ENCODE measurements at regions not wholly inside any gene's neighbourhood (a gene's known extent, or its start where the extent isn't known, plus 50 kb on each side); places are given as distances from the start of the nearest gene placed in this dataset.

GRCh38 chr14:51145246-51145645, 50.3 kb upstream of the TRIM9 start:
- DNase-seq (ENCODE audit: low read depth): no peak
- no peak overlapping the region for H3K4me3 ChIP-seq (ENCODE audit: control insufficient read depth, low read depth, low read length)
- no peak for TF ChIP-seq CTCF (IDR thresholded peaks at IDR 0.05; ENCODE audit: control insufficient read depth, insufficient read depth, low read depth, low read length, missing control alignments)

DNA sequence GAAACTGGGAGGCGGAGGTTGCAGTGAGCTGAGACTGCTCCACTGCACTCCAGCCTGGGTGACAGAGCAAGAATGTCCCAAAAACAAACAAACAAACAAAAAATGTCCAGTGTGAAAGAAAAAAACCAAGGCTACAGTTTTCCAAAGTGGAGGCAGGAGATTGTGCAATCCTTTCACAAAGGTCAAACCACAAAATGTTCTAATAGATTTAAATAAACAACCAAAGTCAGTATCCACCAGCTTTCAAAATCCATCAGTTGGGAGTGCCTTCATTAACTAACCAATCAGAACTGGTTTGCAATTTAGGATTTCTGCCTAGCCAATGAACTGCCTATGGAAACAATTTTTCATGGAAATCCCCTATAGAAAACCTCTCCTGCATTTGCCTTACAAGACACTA, 52.3 kb upstream of the TRIM9 start:
- no peak for TF ChIP-seq CTCF (IDR thresholded peaks at IDR 0.05; ENCODE audit: control insufficient read depth, insufficient read depth, low read depth, low read length, missing control alignments)
- H3K4me3 ChIP-seq (ENCODE audit: control insufficient read depth, low read depth, low read length): no peak overlapping the region
- no peak for DNase-seq (ENCODE audit: low read depth)

DNA sequence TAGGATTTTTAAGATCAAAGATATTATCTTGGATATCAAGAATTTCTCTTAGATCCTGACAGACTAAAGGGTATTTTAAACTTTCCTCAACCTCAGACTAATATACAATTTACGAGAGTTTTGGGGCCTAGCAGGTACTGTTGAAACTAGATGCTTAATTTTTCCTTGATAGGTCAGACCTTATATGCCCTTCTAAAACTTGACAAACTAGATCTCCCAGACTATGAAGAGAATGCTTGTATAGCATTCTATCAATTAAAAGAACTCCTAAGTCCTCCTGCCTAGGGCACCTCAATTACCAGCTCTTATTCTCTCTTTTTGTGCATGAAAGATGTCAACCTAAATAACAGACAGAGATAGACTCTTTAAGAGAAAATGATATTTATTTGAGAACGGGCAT, 60.4 kb upstream of the TRIM9 start:
- no peak for TF ChIP-seq CTCF (IDR thresholded peaks at IDR 0.05; ENCODE audit: control insufficient read depth, insufficient read depth, low read depth, low read length, missing control alignments)
- DNase-seq (ENCODE audit: low read depth): no peak
- no peak overlapping the region for H3K4me3 ChIP-seq (ENCODE audit: control insufficient read depth, low read depth, low read length)

GRCh38 chr14:51157012-51157411, 62.1 kb upstream of the TRIM9 start:
- H3K4me3 ChIP-seq (ENCODE audit: control insufficient read depth, low read depth, low read length): no peak overlapping the region
- no peak for DNase-seq (ENCODE audit: low read depth)
- TF ChIP-seq CTCF (IDR thresholded peaks at IDR 0.05; ENCODE audit: control insufficient read depth, insufficient read depth, low read depth, low read length, missing control alignments): peak; percentile 42

GRCh38 chr14:51160871-51161270, 66.0 kb upstream of the TRIM9 start:
- DNase-seq (ENCODE audit: low read depth): no peak
- H3K4me3 ChIP-seq (ENCODE audit: control insufficient read depth, low read depth, low read length): no peak overlapping the region
- TF ChIP-seq CTCF (IDR thresholded peaks at IDR 0.05; ENCODE audit: control insufficient read depth, insufficient read depth, low read depth, low read length, missing control alignments): no peak

DNA sequence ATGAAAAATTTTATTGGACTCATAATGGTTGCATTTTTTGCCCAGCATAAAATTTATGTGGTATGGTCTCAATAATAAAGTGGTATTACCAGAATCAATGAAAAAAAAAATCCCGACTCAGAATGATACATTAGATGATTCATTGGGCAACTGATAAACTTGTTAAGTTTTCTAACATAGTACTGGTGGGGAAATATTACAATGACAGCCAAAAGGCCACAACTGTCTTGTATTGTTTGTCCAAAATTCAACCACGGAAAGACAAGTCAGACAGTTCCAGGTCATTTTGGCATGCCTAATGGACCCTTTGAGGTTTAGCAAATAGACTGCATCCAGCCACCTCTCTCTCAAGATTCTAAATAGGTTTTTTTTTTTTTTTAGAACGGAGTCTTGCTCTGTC, 70.5 kb upstream of the TRIM9 start:
- no peak for DNase-seq (ENCODE audit: low read depth)
- no peak overlapping the region for H3K4me3 ChIP-seq (ENCODE audit: control insufficient read depth, low read depth, low read length)
- no peak for TF ChIP-seq CTCF (IDR thresholded peaks at IDR 0.05; ENCODE audit: control insufficient read depth, insufficient read depth, low read depth, low read length, missing control alignments)

DNA sequence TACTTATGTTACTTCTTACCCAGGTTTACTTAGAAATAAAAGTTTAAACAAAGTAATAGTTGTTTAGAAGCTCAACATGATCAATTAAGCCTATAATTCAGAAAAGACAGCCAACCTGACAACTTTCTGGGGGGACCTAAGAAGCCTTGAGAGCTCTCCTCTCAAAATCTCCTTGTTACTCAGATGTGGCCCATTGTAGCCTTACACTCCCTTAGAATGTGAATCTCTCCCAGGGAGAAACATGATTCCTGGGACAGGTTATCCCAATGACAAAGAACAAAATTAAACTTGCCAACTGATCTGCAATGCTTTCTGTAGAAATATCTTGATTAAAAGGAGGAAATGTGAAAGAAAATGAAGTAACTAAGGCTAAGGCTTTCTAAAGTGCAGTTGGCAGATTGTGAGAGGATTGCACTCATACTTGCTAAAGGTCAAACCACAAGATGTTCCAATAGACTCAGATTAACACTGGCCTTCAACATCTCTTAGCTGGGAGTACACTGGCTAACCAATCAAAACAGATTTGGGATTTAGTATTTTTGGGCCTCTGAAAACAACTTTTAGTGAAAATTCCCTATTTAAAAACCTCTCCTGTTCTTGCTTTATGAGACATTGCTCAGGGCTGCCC, 72.3 kb upstream of the TMX1 start:
- H3K4me3 ChIP-seq (ENCODE audit: control insufficient read depth, low read depth, low read length): no peak overlapping the region
- no peak for TF ChIP-seq CTCF (IDR thresholded peaks at IDR 0.05; ENCODE audit: control insufficient read depth, insufficient read depth, low read depth, low read length, missing control alignments)
- DNase-seq (ENCODE audit: low read depth): peak; percentile 29
